IMR-90 (cell line): ENCODE measurements at regions not wholly inside any gene's neighbourhood (a gene's known extent, or its start where the extent isn't known, plus 50 kb on each side); places are given as distances from the start of the nearest gene placed in this dataset.

ENCODE experiments used
- ATAC-seq: fragments of 200-7000 bp; cut with Tn5 transposase; 2 replicates; pipeline ENCODE4 v1.9.1; 2020; ENCODE audit warnings: low read depth, mild to moderate bottlenecking, moderate library complexity
- BruUV-seq: library from RNA; stranded (reverse); fragments of 400-500 nt; replicated peaks from 2 replicates; lab custom pipeline; 2021; lab: Mats Ljungman, UMichigan
- CTCF ChIA-PET: fragments of 300-600 bp; formaldehyde crosslinking; extraction: SDS; loops from one replicate; lab custom pipeline; 2021; ENCODE audit warnings: antibody characterized with exemption; lab: Yijun Ruan, JAX
- POLR2A ChIA-PET: fragments of 300-600 bp; sonication (Branson Sonifier 250); formaldehyde crosslinking; loops from one replicate; lab custom pipeline; 2022; ENCODE audit warnings: antibody characterized with exemption; ENCODE audit not compliant: unreplicated experiment; lab: Charles Lee
- DNase-seq: peaks from one replicate; pipeline ENCODE4 v3.0.0; 2013
- H2AFZ ChIP-seq: replicated peaks from 2 replicates; pipeline ENCODE3; 2013; ENCODE audit warnings: low read length, mild to moderate bottlenecking; ENCODE audit not compliant: poor library complexity
- H2AK5ac ChIP-seq: 2 replicates; pipeline ENCODE4 v1.6.1; 2013; ENCODE audit warnings: low read depth, low read length, inconsistent platforms
- H2AK9ac ChIP-seq: replicated peaks from 2 replicates; pipeline ENCODE3; 2013; ENCODE audit warnings: mild to moderate bottlenecking, low read depth, low read length, moderate library complexity; ENCODE audit not compliant: poor library complexity
- H2BK120ac ChIP-seq: 2 replicates; pipeline ENCODE4 v1.6.1; 2013; ENCODE audit warnings: low read depth, low read length, inconsistent platforms
- H2BK15ac ChIP-seq: 3 replicates; pipeline ENCODE4 v1.6.1; 2013; ENCODE audit warnings: low read depth, low read length, inconsistent platforms
- H2BK20ac ChIP-seq: 2 replicates; pipeline ENCODE4 v1.6.1; 2013; ENCODE audit warnings: low read depth, mild to moderate bottlenecking, inconsistent platforms, low read length, moderate library complexity
- H2BK5ac ChIP-seq: 2 replicates; pipeline ENCODE4 v1.6.1; 2013; ENCODE audit warnings: mild to moderate bottlenecking, low read depth, low read length, inconsistent platforms; ENCODE audit not compliant: poor library complexity, severe bottlenecking
- H3K14ac ChIP-seq: replicated peaks from 2 replicates; pipeline ENCODE4 v1.6.1; 2013; ENCODE audit warnings: low read depth, low read length, inconsistent platforms
- H3K18ac ChIP-seq: 2 replicates; pipeline ENCODE4 v1.6.1; 2013; ENCODE audit warnings: low read depth, low read length, control low read depth
- H3K23ac ChIP-seq: 2 replicates; pipeline ENCODE4 v1.6.1; 2013; ENCODE audit warnings: low read depth, low read length, inconsistent platforms
- H3K27ac ChIP-seq: 2 replicates; pipeline ENCODE4 v1.5.1; 2013; ENCODE audit warnings: mild to moderate bottlenecking, control low read depth, low read length; ENCODE audit not compliant: insufficient read depth
- H3K27me3 ChIP-seq: 2 replicates; pipeline ENCODE4 v1.6.1; 2013; ENCODE audit warnings: low read length; ENCODE audit not compliant: control insufficient read depth, insufficient read depth
- H3K36me3 ChIP-seq: 2 replicates; pipeline ENCODE4 v1.6.1; 2013; ENCODE audit warnings: low read length, mixed read lengths; ENCODE audit not compliant: control insufficient read depth, insufficient read depth
- H3K4ac ChIP-seq: 2 replicates; pipeline ENCODE4 v1.6.1; 2013; ENCODE audit warnings: low read depth, low read length, inconsistent platforms
- H3K4me1 ChIP-seq: 2 replicates; pipeline ENCODE4 v1.6.1; 2013; ENCODE audit warnings: low read length, mixed read lengths; ENCODE audit not compliant: control insufficient read depth, insufficient read depth
- H3K4me2 ChIP-seq: 2 replicates; pipeline ENCODE4 v1.6.1; 2013; ENCODE audit warnings: low read depth, mild to moderate bottlenecking, control low read depth, low read length, moderate library complexity
- H3K4me3 ChIP-seq: 2 replicates; pipeline ENCODE4 v1.5.1; 2013; ENCODE audit warnings: low read depth, mild to moderate bottlenecking, control low read depth, low read length, moderate library complexity; ENCODE audit not compliant: insufficient read depth
- H3K56ac ChIP-seq: 2 replicates; pipeline ENCODE4 v1.6.1; 2013; ENCODE audit warnings: low read length, inconsistent platforms; ENCODE audit not compliant: insufficient read depth; ENCODE audit errors: extremely low read depth
- H3K79me1 ChIP-seq, 2 experiments: 2 replicates each; pipeline ENCODE4 v1.6.1; 2013; ENCODE audit warnings: low read length in 2 of 2, inconsistent platforms in 1 of 2, low read depth in 1 of 2
- H3K9ac ChIP-seq: 2 replicates; pipeline ENCODE4 v1.6.1; 2013; ENCODE audit warnings: low read depth, low read length, control low read depth
- H3K9me1 ChIP-seq: 2 replicates; pipeline ENCODE4 v1.6.1; 2013; ENCODE audit warnings: low read length, inconsistent platforms; ENCODE audit not compliant: insufficient read depth
- H3K9me3 ChIP-seq: 2 replicates; pipeline ENCODE4 v1.6.1; 2013; ENCODE audit warnings: low read length; ENCODE audit not compliant: control insufficient read depth, insufficient read depth
- H4K20me1 ChIP-seq: 2 replicates; pipeline ENCODE4 v1.6.1; 2013; ENCODE audit warnings: low read length, inconsistent platforms; ENCODE audit not compliant: insufficient read depth
- H4K5ac ChIP-seq: 2 replicates; pipeline ENCODE4 v1.6.1; 2013; ENCODE audit warnings: mild to moderate bottlenecking, low read depth, low read length, control low read depth
- H4K8ac ChIP-seq, 2 experiments: 2 replicates each; pipeline ENCODE4 v1.6.1; 2013; ENCODE audit warnings: low read depth in 2 of 2, low read length in 2 of 2, control low read depth in 1 of 2, inconsistent platforms in 1 of 2
- H4K91ac ChIP-seq: 2 replicates; pipeline ENCODE4 v1.6.1; 2013; ENCODE audit warnings: low read depth, low read length, inconsistent platforms; ENCODE audit not compliant: insufficient read depth
- CHD1 ChIP-seq: IDR thresholded peaks from 2 replicates; pipeline ENCODE4 v1.6.1; 2012; ENCODE audit warnings: low read depth, low read length, improper control_type of control experiment
- ELK1 ChIP-seq: fragments of 150-350 bp; IDR thresholded peaks from 2 replicates; pipeline ENCODE4 v1.6.1; 2016; ENCODE audit warnings: low read depth, mild to moderate bottlenecking, low read length, moderate library complexity, borderline replicate concordance
- FOS ChIP-seq: fragments of 150-350 bp; IDR thresholded peaks from 2 replicates; pipeline ENCODE4 v1.6.1; 2016; ENCODE audit warnings: low read depth, low read length
- MXI1 ChIP-seq: IDR thresholded peaks from 2 replicates; pipeline ENCODE4 v1.6.1; 2012; ENCODE audit warnings: low read depth, mild to moderate bottlenecking, low read length, moderate library complexity, borderline replicate concordance
- NFE2L2 ChIP-seq: fragments of 150-350 bp; IDR thresholded peaks from 2 replicates; pipeline ENCODE4 v1.6.1; 2016; ENCODE audit warnings: low read depth, mild to moderate bottlenecking, low read length
- RAD21 ChIP-seq: IDR thresholded peaks from 2 replicates; pipeline ENCODE4 v1.6.1; 2012; ENCODE audit warnings: low read length, improper control_type of control experiment
- SMC3 ChIP-seq: fragments of 150-350 bp; IDR thresholded peaks from 2 replicates; pipeline ENCODE4 v1.6.1; 2016; ENCODE audit warnings: low read depth, mild to moderate bottlenecking, antibody characterized with exemption, low read length, moderate library complexity
- WGBS, 2 experiments: methylation state at CpG; one replicate each; pipeline versions ENCODE4 v1.1.5 to v1.1.7; 2013; ENCODE audit warnings: missing lambda C conversion rate in 2 of 2; ENCODE audit not compliant: insufficient read length in 1 of 2; ENCODE audit errors: extremely low coverage in 2 of 2; 5-methylcytosine and 5-hydroxymethylcytosine counted together
- dilution Hi-C: fragments of 300-500 bp; cut with HindIII; formaldehyde crosslinking; loops from one replicate; pipeline ENCODE4 v1.14.3; 2018; ENCODE audit warnings: low sequenced_read_pairs; ENCODE audit not compliant: unreplicated experiment
- in situ Hi-C: fragments of 300-500 bp; cut with MboI; formaldehyde crosslinking; loops from 3 replicates; pipeline ENCODE4 v1.14.3; 2019; ENCODE audit warnings: low sequenced_read_pairs, inconsistent platforms, mixed read lengths
- intact Hi-C: fragments of 100-400 bp; cut with micrococcal nuclease; formaldehyde crosslinking; loops from 2 replicates; pipeline ENCODE4 v1.10.0; 2022

GRCh38 chr11:119483881-119484371, 61.0 kb upstream of the THY1 start:
- H4K8ac ChIP-seq: no peak overlapping the region
- no peaks in the 10 kb centered on the region for H3K9me3 ChIP-seq
- no peaks in the 10 kb centered on the region for H3K36me3 ChIP-seq
- H2AK5ac ChIP-seq: no peak overlapping the region
- CTCF ChIA-PET: no interaction called here
- no peak overlapping the region for H3K4ac ChIP-seq
- no peaks in the 10 kb centered on the region for H3K79me1 ChIP-seq
- H3K9ac ChIP-seq: no peak overlapping the region
- H4K5ac ChIP-seq: no peak overlapping the region
- H2BK15ac ChIP-seq: no peak overlapping the region
- H3K27me3 ChIP-seq: peaks cover 56% of the 10 kb centered on the region
- H2AFZ ChIP-seq: no peak overlapping the region
- ATAC-seq (no peak), DNase-seq (no peak)
- no peak for TF ChIP-seq RAD21
- TF ChIP-seq SMC3: no peak
- TF ChIP-seq NFE2L2: no peak
- TF ChIP-seq MXI1: no peak
- TF ChIP-seq ELK1: no peak
- TF ChIP-seq FOS: no peak
- no peak for TF ChIP-seq CHD1
- H3K18ac ChIP-seq: no peak overlapping the region
- H3K9me1 ChIP-seq: no peaks in the 10 kb centered on the region
- H3K56ac ChIP-seq: no peak overlapping the region
- H2AK9ac ChIP-seq: no peak overlapping the region
- H3K23ac ChIP-seq: no peak overlapping the region
- peaks cover 3% of the 10 kb centered on the region; the same call in 1 of the 2 replicates for H4K20me1 ChIP-seq
- intact Hi-C loops: loop anchor here (5.0 kb wide), 1 partner anchor 158 kb away; no protein-coding TSS in a partner anchor
- H3K4me1 ChIP-seq: no peaks in the 10 kb centered on the region
- BruUV-seq: no TSS peak
- POLR2A ChIA-PET: no interaction called here
- H2BK20ac ChIP-seq: no peak overlapping the region
- dilution Hi-C loops: no loop called here
- no peak overlapping the region for H3K4me2 ChIP-seq
- H3K4me3 ChIP-seq: no peak overlapping the region
- H2BK5ac ChIP-seq: no peak overlapping the region
- 61% methylated on average over 2 of the region's 9 CpGs; no CpG with 5 or more reads in 1 of the 2 experiments for WGBS, 2 experiments
- no peak overlapping the region for H2BK120ac ChIP-seq
- no peak overlapping the region for H3K14ac ChIP-seq
- H3K27ac ChIP-seq: no peak overlapping the region
- in situ Hi-C loops: loop anchor here (5.0 kb wide), 2 partner anchors 248 to 623 kb away; no protein-coding TSS in a partner anchor
- H4K91ac ChIP-seq: no peak overlapping the region
